ENCODE measurements at regions not wholly inside any gene's neighbourhood (a gene's known extent, or its start where the extent isn't known, plus 50 kb on each side); places are given as distances from the start of the nearest gene placed in this dataset.

DNA sequence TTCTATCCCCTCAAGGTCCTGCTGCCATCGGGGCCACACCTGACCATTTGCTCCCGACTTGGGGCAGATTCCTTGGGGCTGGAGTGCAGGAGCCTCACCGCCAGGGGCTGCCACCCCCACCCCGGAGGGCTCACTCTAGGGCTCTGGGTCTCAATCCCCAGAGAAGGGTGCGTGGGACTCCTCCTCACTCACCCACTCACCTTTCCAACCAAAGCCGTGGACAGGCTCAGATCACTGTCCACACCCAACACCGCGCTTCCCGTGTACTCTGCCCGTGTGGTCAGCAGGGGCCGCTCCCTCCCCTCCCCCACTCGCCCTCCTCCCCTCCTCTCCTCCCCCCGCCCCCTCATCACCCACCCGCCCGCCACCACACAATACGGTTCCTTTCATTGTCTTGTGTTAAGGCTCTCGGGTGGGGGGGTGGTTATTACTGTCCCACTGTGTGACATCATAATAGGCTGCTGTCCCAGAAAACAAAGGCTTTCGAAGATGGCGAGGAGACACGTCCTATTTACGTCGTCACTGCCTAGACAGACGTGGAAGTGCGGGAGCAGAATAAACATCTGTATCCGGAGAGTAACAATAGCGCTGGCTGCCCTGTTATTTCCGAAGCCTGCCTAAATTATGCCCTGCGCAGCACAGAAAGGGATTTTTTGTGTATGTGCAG, 85.8 kb downstream of the YTHDF1 start:
- TF ChIP-seq CTCF (conservative IDR thresholded peaks at IDR 0.05): no peak
- H3K36me3 Mint-ChIP-seq: no peaks in the 10 kb centered on the region
- no peaks in the 10 kb centered on the region for H3K9me3 Mint-ChIP-seq
- H3K4me3 Mint-ChIP-seq: no peak overlapping the region
- peaks cover 23% of the 10 kb centered on the region for H3K27me3 Mint-ChIP-seq
- DNase-seq (ENCODE audit: extremely low spot score, unreplicated experiment): peak; percentile 37
- no peaks in the 10 kb centered on the region for H3K4me1 Mint-ChIP-seq (ENCODE audit: unreplicated experiment)
- no peak overlapping the region for H3K27ac Mint-ChIP-seq

DNA sequence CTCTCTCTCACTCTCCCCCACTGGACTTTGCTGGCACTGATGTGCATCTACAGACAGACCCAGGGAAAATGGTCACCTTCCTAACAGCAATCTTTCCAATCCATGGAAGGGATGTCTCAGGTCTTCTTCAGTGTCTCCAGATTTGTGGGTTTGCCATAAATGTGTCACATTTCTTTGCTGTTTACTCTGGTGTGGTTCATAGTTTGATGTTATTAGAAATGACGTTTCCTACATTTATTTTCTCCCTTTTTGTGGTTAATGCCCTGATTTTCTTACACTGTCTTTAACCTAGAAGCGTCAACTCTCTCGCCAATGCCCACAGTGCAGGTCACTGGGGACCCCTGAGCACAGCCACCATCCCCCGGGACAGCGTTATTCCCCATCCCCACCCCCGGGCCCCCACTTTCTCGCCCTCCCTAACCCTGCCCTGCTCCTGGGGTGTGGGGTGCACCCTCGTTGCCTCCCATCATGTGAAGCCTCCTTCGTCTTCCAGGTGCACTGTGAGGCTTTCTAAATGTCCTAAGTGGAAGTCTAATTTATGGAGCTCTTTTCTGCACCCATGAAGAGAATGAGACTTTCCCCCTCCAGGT, 86.5 kb downstream of the YTHDF1 start:
- peak; percentile 31 for DNase-seq (ENCODE audit: extremely low spot score, unreplicated experiment)
- Mint-ChIP-seq H3K27ac (no peak overlapping the region), H3K4me1 (ENCODE audit: unreplicated experiment) (no peaks in the 10 kb centered on the region), H3K36me3 (no peaks in the 10 kb centered on the region), H3K4me3 (no peak overlapping the region), H3K9me3 (no peaks in the 10 kb centered on the region), H3K27me3 (peaks cover 27% of the 10 kb centered on the region)
- no peak for TF ChIP-seq CTCF (conservative IDR thresholded peaks at IDR 0.05)

DNA sequence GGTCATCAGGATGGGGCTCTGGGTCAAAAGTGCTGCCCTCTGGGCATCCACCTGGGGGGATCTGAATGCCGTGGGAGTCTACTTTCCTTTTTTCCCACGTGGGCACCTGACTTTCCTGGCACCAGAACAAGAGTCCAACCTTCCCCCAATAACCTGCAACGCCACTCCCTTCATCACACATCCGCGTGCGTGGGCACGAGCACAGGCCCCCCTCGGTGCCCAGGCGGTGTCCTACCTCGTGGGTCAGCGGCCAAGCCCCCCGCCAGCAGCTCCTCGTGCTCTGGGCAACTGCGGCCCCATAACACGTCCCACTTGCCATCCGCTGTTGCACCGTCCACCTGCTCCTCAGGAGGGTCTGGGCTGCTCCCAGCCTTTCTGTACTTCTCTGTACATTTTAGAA, 87.0 kb downstream of the YTHDF1 start:
- DNase-seq (ENCODE audit: extremely low spot score, unreplicated experiment): peak; percentile 65
- peaks cover 31% of the 10 kb centered on the region for H3K27me3 Mint-ChIP-seq
- H3K9me3 Mint-ChIP-seq: no peaks in the 10 kb centered on the region
- H3K4me1 Mint-ChIP-seq (ENCODE audit: unreplicated experiment): no peaks in the 10 kb centered on the region
- no peak for TF ChIP-seq CTCF (conservative IDR thresholded peaks at IDR 0.05)
- H3K36me3 Mint-ChIP-seq: no peaks in the 10 kb centered on the region
- H3K4me3 Mint-ChIP-seq: no peak overlapping the region
- no peak overlapping the region for H3K27ac Mint-ChIP-seq

GRCh38 chr20:63128367-63128766, 87.6 kb downstream of the YTHDF1 start:
- H3K9me3 Mint-ChIP-seq: no peaks in the 10 kb centered on the region
- peak; percentile 63 for DNase-seq (ENCODE audit: extremely low spot score, unreplicated experiment)
- H3K27ac Mint-ChIP-seq: no peak overlapping the region
- H3K4me1 Mint-ChIP-seq (ENCODE audit: unreplicated experiment): no peaks in the 10 kb centered on the region
- no peak for TF ChIP-seq CTCF (conservative IDR thresholded peaks at IDR 0.05)
- H3K27me3 Mint-ChIP-seq: peaks cover 29% of the 10 kb centered on the region
- H3K36me3 Mint-ChIP-seq: no peaks in the 10 kb centered on the region
- no peak overlapping the region for H3K4me3 Mint-ChIP-seq

DNA sequence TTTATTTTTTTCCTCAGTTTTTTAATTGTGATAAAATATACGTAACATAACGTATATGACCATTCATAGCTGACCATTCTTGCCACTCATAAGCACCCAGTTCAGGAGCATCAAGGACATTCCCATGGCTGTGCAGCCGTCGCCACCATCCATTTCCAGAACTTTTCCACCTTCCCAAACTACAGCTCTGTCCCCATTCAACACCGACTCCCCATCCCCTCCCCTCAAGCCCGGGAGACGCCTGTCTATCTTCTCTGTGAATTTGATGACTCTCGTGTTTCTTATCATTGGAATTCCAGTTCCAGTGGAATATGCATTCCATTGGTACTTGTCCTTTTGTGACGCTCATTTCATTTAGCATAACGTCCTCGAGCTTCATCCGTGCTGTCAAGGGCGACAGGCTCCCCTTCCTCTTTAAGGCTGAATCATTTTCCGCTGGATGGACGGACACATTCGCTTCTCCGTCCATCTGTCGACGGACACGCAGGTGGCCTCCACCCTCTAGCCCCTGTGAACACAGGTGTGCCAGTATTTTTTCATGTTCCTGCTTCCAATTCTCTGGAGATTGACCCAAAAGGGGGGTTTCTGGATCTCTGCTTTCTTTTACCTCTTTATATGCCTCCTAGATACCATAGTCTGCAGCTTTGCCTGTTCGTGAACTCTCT, 88.1 kb downstream of the YTHDF1 start:
- H3K9me3 Mint-ChIP-seq: no peaks in the 10 kb centered on the region
- H3K27me3 Mint-ChIP-seq: peaks cover 28% of the 10 kb centered on the region
- no peak overlapping the region for H3K4me3 Mint-ChIP-seq
- H3K4me1 Mint-ChIP-seq (ENCODE audit: unreplicated experiment): no peaks in the 10 kb centered on the region
- TF ChIP-seq CTCF (conservative IDR thresholded peaks at IDR 0.05): no peak
- H3K27ac Mint-ChIP-seq: no peak overlapping the region
- DNase-seq (ENCODE audit: extremely low spot score, unreplicated experiment): no peak
- H3K36me3 Mint-ChIP-seq: no peaks in the 10 kb centered on the region
